ENCODE measurements at regions not wholly inside any gene's neighbourhood (a gene's known extent, or its start where the extent isn't known, plus 50 kb on each side); places are given as distances from the start of the nearest gene placed in this dataset.

- no peak for DNase-seq
Observed at GRCh38 chr3:14273901-14274611, 95.4 kb downstream of the LSM3 start.

- DNase-seq: no peak
Observed at GRCh38 chr3:14274612-14274936, 96.0 kb downstream of the LSM3 start.

- DNase-seq: no peak
Observed at GRCh38 chr3:14274999-14275961, 96.7 kb downstream of the LSM3 start.

GRCh38 chr3:14275962-14276909 lies 97.6 kb downstream of the LSM3 start:
- DNase-seq: no peak

- no peak for DNase-seq
Observed at GRCh38 chr3:14277557-14277956, 98.9 kb downstream of the LSM3 start.

GRCh38 chr3:14278265-14278798 lies 99.7 kb downstream of the LSM3 start:
- no peak for DNase-seq

- DNase-seq: no peak
Observed at GRCh38 chr3:14278799-14279625, 100.4 kb downstream of the LSM3 start.

GRCh38 chr3:14279626-14280061 lies 101.0 kb downstream of the LSM3 start:
- no peak for DNase-seq

- no peak for DNase-seq
Observed at GRCh38 chr3:14280326-14280725, 101.7 kb downstream of the LSM3 start.

GRCh38 chr3:14281053-14281452 lies 102.4 kb downstream of the LSM3 start:
- no peak for DNase-seq

GRCh38 chr3:14282001-14282705 lies 103.5 kb downstream of the LSM3 start:
- no peak for DNase-seq

- no peak for DNase-seq
Observed at GRCh38 chr3:14282706-14283075, 104.1 kb downstream of the LSM3 start.

- DNase-seq: no peak
Observed at GRCh38 chr3:14283092-14283812, 104.6 kb downstream of the LSM3 start.

GRCh38 chr3:14283813-14284438 lies 105.3 kb downstream of the LSM3 start:
- DNase-seq: no peak

GRCh38 chr3:14284694-14285547 lies 106.3 kb downstream of the LSM3 start:
- no peak for DNase-seq

GRCh38 chr3:14285548-14285925 lies 106.9 kb downstream of the LSM3 start:
- no peak for DNase-seq

- DNase-seq: no peak
Observed at GRCh38 chr3:14286887-14287500, 108.4 kb downstream of the LSM3 start.

GRCh38 chr3:14288177-14288788 lies 109.7 kb downstream of the LSM3 start:
- DNase-seq: no peak
